HuH-7.5 (cell line): ENCODE measurements at regions not wholly inside any gene's neighbourhood (a gene's known extent, or its start where the extent isn't known, plus 50 kb on each side); places are given as distances from the start of the nearest gene placed in this dataset.

Experiments
- DNase-seq: peaks from one replicate; pipeline ENCODE4 v3.0.0; 2011; ENCODE audit warnings: low spot score

- DNase-seq: no peak
These were observed 520.3 kb downstream of the CDH26 start for GRCh38 chr20:60478533-60478932.

GRCh38 chr20:60480950-60481742 is 522.9 kb downstream of the CDH26 start:
- DNase-seq: no peak

GRCh38 chr20:60481743-60482133 is 523.5 kb downstream of the CDH26 start:
- DNase-seq: no peak

- DNase-seq: no peak
These were observed 524.2 kb downstream of the CDH26 start for GRCh38 chr20:60482221-60483008.

GRCh38 chr20:60483371-60483770 is 525.1 kb downstream of the CDH26 start:
- no peak for DNase-seq

GRCh38 chr20:60484316-60484715 is 526.1 kb downstream of the CDH26 start:
- no peak for DNase-seq

- DNase-seq: no peak
These were observed 527.0 kb downstream of the CDH26 start for GRCh38 chr20:60485012-60485760.

- no peak for DNase-seq
These were observed 528.1 kb downstream of the CDH26 start for GRCh38 chr20:60486315-60486714.

GRCh38 chr20:60486937-60487336 is 528.7 kb downstream of the CDH26 start:
- DNase-seq: no peak

GRCh38 chr20:60490217-60491050 is 532.2 kb downstream of the CDH26 start:
- DNase-seq: no peak

GRCh38 chr20:60491051-60491581 is 532.9 kb downstream of the CDH26 start:
- DNase-seq: no peak

GRCh38 chr20:60494476-60494875 is 536.3 kb downstream of the CDH26 start:
- no peak for DNase-seq

GRCh38 chr20:60497298-60498035 is 539.2 kb downstream of the CDH26 start:
- no peak for DNase-seq

- no peak for DNase-seq
These were observed 541.9 kb downstream of the CDH26 start for GRCh38 chr20:60500038-60500701.

- no peak for DNase-seq
These were observed 542.8 kb downstream of the CDH26 start for GRCh38 chr20:60501048-60501447.

- DNase-seq: no peak
These were observed 544.7 kb downstream of the CDH26 start for GRCh38 chr20:60502881-60503280.

GRCh38 chr20:60505423-60505822 is 547.2 kb downstream of the CDH26 start:
- no peak for DNase-seq

- no peak for DNase-seq
These were observed 547.8 kb downstream of the CDH26 start for GRCh38 chr20:60506061-60506460.

- no peak for DNase-seq
These were observed 549.0 kb downstream of the CDH26 start for GRCh38 chr20:60507087-60507694.

- no peak for DNase-seq
These were observed 551.2 kb downstream of the CDH26 start for GRCh38 chr20:60509407-60509806.
